GM13977 (cell line): ENCODE measurements at regions not wholly inside any gene's neighbourhood (a gene's known extent, or its start where the extent isn't known, plus 50 kb on each side); places are given as distances from the start of the nearest gene placed in this dataset.

ENCODE experiments used
- DNase-seq: peaks from one replicate; pipeline ENCODE4 v3.0.0; 2012; ENCODE audit warnings: low spot score
- in situ Hi-C: fragments of 300-500 bp; cut with MboI; formaldehyde crosslinking; loops from one replicate; pipeline ENCODE4 v1.12.0; 2022; ENCODE audit warnings: low sequenced_read_pairs, low pct_unique_long_range_greater_than_20kb, mixed read lengths, inconsistent platforms; ENCODE audit not compliant: unreplicated experiment
- TF ChIP-seq, protein P1 (sequence below): IDR thresholded peaks from 2 replicates; pipeline ENCODE4 v1.5.1; 2012; ENCODE audit warnings: mild to moderate bottlenecking, control low read depth; ENCODE audit not compliant: insufficient read depth; ENCODE audit errors: extremely low read depth, missing control alignments

DNA sequence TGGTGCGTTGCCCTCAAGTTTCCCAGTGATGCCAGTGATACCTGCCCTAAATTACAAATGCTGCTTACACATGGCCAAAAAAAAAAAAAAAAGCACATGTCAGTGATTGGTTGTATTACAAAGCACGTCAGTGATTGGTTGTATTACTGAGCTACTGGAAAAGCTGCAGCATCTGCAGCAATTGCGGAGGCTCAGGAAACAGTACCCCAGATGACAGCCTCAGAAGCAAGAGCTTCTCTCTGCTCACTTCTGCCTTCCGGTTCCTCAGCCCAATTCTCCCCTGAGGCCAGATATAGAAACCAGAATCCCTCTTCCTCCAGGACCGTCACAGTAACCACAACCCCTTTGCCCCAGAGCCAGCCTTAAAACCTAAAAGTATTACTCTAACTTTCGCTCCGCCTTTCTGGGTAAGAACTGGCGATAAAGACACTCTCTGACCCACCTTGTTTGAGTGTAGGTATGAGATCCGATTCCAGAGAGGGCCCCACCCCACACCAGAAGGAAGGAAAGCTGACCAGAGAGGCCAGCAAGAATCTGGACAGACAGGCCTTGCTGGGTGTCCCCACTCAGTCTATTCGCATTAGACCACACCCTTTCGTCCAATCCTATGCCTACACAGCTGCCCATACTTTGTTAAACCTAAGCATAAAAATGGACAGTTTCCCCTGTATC lies 85.0 kb upstream of the SORBS2 start:
- no peak for DNase-seq
- TF ChIP-seq, protein P1, sequence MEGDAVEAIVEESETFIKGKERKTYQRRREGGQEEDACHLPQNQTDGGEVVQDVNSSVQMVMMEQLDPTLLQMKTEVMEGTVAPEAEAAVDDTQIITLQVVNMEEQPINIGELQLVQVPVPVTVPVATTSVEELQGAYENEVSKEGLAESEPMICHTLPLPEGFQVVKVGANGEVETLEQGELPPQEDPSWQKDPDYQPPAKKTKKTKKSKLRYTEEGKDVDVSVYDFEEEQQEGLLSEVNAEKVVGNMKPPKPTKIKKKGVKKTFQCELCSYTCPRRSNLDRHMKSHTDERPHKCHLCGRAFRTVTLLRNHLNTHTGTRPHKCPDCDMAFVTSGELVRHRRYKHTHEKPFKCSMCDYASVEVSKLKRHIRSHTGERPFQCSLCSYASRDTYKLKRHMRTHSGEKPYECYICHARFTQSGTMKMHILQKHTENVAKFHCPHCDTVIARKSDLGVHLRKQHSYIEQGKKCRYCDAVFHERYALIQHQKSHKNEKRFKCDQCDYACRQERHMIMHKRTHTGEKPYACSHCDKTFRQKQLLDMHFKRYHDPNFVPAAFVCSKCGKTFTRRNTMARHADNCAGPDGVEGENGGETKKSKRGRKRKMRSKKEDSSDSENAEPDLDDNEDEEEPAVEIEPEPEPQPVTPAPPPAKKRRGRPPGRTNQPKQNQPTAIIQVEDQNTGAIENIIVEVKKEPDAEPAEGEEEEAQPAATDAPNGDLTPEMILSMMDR: no peak
- in situ Hi-C loops: no loop called here

DNA sequence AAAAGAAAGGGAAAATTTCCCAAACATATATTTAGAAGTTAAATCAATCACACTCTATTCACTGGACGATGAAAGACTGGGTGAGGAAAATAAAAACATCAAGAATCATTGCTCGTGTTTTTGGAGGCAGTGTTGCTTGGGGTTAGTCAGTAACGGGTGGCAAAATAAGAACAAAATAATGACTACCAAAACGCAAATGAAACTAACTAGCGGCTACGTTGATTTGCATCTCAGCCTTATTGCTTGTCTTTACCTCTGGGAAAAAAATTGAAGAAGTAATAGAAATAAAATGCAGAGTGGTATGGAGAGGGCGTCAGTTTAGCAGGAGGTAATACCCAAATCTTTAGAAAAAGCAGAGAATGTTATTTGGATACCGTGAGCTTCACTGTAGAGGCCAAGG lies 86.4 kb upstream of the SORBS2 start:
- in situ Hi-C loops: no loop called here
- no peak for DNase-seq
- TF ChIP-seq, protein P1: no peak

DNA sequence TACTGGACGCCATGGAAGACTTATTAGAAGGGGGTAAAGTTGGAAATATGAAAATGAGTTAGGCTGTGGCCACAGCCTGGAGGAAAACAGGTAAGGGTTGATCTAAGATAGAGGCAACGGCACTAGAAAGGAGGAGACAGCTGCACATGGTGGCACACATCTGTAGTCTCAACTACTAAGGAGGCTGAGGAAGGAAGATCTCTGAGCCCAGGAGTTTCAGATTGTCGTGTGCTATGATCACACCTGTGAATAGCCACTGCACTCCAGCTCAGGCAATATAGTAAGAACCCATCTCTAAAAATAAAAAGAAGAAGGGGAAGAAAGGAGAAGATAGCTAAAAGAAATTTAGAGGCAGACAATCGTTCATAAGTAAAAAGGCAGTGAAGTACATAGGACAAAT lies 87.8 kb upstream of the SORBS2 start:
- in situ Hi-C loops: no loop called here

DNA sequence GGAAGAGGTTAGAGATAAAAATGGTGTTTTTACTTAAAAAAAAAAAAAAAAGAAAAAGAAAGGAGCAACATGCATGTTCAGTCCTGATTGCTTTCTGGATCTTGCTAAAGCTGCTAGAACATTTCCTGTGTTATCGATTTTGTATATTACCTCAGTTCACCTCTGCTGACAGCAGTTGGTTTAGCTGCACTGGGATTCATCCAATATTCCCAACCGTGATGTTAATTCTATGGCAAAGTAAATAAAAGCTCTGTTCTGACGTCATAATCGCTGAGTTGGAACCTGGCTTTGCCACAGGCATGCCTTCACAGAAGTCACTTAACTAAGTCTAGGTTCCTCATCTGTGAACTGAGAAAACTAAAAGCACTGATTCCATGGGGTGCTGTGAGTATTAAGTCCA lies 90.7 kb upstream of the SORBS2 start:
- in situ Hi-C loops: no loop called here
- TF ChIP-seq, protein P1: no peak
- DNase-seq: no peak

More for the DNA sequence above, 87.8 kb upstream of the SORBS2 start:
- TF ChIP-seq, protein P1: no peak
- no peak for DNase-seq

DNA sequence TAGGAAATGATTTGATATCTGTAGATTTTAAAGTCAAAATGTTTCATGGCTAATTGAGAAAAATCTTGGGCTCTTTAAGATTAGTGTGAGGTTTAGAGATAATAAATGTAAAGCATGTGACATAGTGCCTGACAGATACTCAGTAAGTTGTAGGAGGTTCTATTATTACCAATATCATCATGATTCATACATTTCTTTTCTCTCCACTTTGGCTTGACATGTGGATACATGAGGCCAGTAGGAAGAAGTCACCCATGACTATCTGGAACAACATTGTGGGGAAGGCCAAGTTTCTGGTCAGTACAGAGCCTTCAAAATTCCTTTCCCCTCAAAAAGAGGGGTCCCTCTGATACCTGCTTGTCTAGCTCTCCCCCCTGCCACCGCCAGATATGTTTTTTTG lies 91.2 kb upstream of the SORBS2 start:
- TF ChIP-seq, protein P1: no peak
- in situ Hi-C loops: no loop called here
- no peak for DNase-seq

DNA sequence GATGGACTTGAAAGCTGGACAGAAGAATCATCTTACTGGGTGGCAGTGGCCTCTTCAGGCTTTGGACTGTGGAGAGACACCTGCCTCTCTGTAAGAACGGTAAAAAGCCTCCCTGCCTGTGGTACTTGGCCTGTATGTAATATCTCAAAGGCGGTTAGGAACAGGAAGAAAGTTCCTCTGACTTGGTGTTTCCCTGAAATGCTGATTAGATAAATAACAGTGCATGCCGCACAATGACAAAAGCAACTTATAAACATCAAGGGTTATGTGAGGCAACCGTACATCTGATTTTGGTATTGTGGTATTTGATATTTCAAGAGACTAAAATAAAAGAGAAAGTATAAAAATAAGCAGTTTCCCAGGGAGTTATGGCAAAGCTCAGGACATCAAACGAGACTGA lies 92.4 kb upstream of the SORBS2 start:
- DNase-seq: no peak
- in situ Hi-C loops: no loop called here

More for the DNA sequence above, 92.4 kb upstream of the SORBS2 start:
- TF ChIP-seq, protein P1: no peak
